ENCODE measurements at regions not wholly inside any gene's neighbourhood (a gene's known extent, or its start where the extent isn't known, plus 50 kb on each side); places are given as distances from the start of the nearest gene placed in this dataset.
"Not testable (repeated sequence)": the region's sequence is repeated elsewhere in the genome, so short reads cannot be mapped to it uniquely, and the experiment has no call there.

DNA sequence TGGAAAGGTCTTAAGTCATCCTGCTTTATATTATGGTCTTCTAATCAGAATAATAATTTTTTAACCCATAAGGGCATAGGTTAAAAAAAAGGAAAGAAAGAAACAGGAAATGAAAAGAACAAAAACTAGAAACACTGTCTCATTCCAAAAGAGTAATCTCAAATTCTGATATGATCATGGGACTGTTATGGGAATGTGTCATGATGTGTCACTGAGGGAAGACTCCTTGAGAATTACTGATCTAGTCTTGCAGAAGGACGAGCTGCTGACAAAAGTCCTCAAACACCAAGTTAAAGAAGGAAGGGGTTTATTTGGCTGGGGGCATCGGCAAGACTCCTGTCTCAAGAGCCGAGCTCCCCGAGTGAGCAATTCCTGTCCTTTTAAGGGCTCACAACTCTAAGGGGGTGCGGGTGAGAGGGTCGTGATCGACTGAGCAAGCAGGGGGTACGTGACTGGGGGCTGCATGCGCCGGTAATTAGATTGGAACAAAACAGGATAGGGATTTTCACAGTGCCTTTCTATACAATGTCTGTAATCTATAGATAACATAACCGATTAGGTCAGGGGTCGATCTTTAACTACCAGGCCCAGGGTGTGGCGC, 108.3 kb upstream of the FOXN2 start:
- TF ChIP-seq EZH2 (IDR thresholded peaks at IDR 0.05; ENCODE audit: low read length, unreplicated experiment); EZH2phosphoT487 (IDR thresholded peaks at IDR 0.05; ENCODE audit: borderline replicate concordance, low read length): not testable (repeated sequence)
- TF ChIP-seq, protein P1, sequence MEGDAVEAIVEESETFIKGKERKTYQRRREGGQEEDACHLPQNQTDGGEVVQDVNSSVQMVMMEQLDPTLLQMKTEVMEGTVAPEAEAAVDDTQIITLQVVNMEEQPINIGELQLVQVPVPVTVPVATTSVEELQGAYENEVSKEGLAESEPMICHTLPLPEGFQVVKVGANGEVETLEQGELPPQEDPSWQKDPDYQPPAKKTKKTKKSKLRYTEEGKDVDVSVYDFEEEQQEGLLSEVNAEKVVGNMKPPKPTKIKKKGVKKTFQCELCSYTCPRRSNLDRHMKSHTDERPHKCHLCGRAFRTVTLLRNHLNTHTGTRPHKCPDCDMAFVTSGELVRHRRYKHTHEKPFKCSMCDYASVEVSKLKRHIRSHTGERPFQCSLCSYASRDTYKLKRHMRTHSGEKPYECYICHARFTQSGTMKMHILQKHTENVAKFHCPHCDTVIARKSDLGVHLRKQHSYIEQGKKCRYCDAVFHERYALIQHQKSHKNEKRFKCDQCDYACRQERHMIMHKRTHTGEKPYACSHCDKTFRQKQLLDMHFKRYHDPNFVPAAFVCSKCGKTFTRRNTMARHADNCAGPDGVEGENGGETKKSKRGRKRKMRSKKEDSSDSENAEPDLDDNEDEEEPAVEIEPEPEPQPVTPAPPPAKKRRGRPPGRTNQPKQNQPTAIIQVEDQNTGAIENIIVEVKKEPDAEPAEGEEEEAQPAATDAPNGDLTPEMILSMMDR (conservative IDR thresholded peaks at IDR 0.05; ENCODE audit: low read depth, low read length): not testable (repeated sequence)

Measured in PC-3 (cell line).